Vagina (tissue), 2 donors: ENCODE measurements at regions not wholly inside any gene's neighbourhood (a gene's known extent, or its start where the extent isn't known, plus 50 kb on each side); places are given as distances from the start of the nearest gene placed in this dataset.

Source experiments
- DNase-seq, 2 donors: peaks; one replicate each; pipeline ENCODE4 v3.0.0-alpha.2; 2017; ENCODE audit errors: extremely low spot score in 2 of 2
- H3K27ac ChIP-seq: fragments of 200-600 bp; sonication (generic); one replicate; pipeline ENCODE4 v1.5.1; 2019
- H3K27me3 ChIP-seq: fragments of 200-600 bp; sonication (generic); one replicate; pipeline ENCODE4 v1.5.1; 2019
- H3K36me3 ChIP-seq, 2 donors: fragments of 200-600 bp; sonication (generic); one replicate each; pipeline ENCODE4 v1.5.1; 2017 to 2019
- H3K4me1 ChIP-seq: fragments of 200-600 bp; sonication (generic); one replicate; pipeline ENCODE4 v1.5.1; 2019
- H3K4me3 ChIP-seq, 2 donors: fragments of 200-600 bp; sonication (generic); 1 replicate in 1 of 2; 2 replicates in 1 of 2; pipeline ENCODE4 v1.5.1; 2016 to 2019
- H3K9me3 ChIP-seq: fragments of 200-600 bp; sonication (generic); one replicate; pipeline ENCODE4 v1.5.1; 2019
- POLR2A ChIP-seq, 2 donors: fragments of 450-650 bp; IDR thresholded peaks; one replicate each; pipeline ENCODE4 v1.6.1; 2017; ENCODE audit warnings: antibody characterized with exemption in 2 of 2, mild to moderate bottlenecking in 2 of 2, moderate library complexity in 2 of 2
- POLR2AphosphoS5 ChIP-seq, 2 donors: sonication (generic); formaldehyde crosslinking; IDR thresholded peaks; one replicate each; pipeline ENCODE4 v1.9.0; 2017; ENCODE audit warnings: antibody characterized with exemption in 2 of 2, mild to moderate bottlenecking in 2 of 2, low read depth in 1 of 2; ENCODE audit not compliant: insufficient read depth in 1 of 2
- intact Hi-C: fragments of 100-400 bp; cut with DNase I; formaldehyde crosslinking; loops from one replicate; pipeline ENCODE4 v1.15.1; 2023
- TF ChIP-seq, protein P1 (sequence below), 3 experiments: fragments of 450-650 bp in 2 of 3; fragments of 200-600 bp in 1 of 3; sonication (generic) in 1 of 3; IDR thresholded peaks; one replicate each; pipeline ENCODE4 v1.5.1; 2017 to 2019; ENCODE audit warnings: antibody characterized with exemption in 3 of 3, mild to moderate bottlenecking in 2 of 3, moderate library complexity in 2 of 3

DNA sequence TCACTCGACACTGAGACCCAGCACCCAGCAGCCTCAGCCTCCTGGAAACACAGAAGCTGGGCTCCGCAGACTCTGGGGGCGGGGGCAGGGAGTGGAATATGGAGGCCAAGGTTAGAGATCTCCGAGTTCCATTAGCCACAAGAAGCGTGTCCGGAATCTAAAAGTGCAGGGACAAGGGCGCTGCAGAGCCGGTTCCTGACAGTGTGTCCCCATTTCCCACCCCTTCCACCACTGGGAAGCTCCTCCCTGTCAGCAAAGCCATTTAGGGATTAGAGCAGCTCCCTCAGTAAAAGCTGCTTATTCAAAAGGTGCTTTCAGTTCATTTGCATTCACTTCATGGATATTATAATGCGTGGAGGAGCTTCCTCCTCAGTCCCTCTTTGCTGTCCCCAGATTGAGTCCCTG, 74.1 kb upstream of the HSPA9 start:
- Histone ChIP-seq H3K4me3 (no peak overlapping the region), H3K4me1 (peaks cover 10% of the 10 kb centered on the region), H3K27me3 (no peaks in the 10 kb centered on the region), H3K9me3 (no peaks in the 10 kb centered on the region), H3K36me3 (no peaks in the 10 kb centered on the region), H3K27ac (no peak overlapping the region)
- TF ChIP-seq, protein P1, sequence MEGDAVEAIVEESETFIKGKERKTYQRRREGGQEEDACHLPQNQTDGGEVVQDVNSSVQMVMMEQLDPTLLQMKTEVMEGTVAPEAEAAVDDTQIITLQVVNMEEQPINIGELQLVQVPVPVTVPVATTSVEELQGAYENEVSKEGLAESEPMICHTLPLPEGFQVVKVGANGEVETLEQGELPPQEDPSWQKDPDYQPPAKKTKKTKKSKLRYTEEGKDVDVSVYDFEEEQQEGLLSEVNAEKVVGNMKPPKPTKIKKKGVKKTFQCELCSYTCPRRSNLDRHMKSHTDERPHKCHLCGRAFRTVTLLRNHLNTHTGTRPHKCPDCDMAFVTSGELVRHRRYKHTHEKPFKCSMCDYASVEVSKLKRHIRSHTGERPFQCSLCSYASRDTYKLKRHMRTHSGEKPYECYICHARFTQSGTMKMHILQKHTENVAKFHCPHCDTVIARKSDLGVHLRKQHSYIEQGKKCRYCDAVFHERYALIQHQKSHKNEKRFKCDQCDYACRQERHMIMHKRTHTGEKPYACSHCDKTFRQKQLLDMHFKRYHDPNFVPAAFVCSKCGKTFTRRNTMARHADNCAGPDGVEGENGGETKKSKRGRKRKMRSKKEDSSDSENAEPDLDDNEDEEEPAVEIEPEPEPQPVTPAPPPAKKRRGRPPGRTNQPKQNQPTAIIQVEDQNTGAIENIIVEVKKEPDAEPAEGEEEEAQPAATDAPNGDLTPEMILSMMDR (IDR thresholded peaks at IDR 0.05) = no peak
- TF ChIP-seq POLR2A (IDR thresholded peaks at IDR 0.05) = no peak
- TF ChIP-seq POLR2AphosphoS5 (IDR thresholded peaks at IDR 0.05; ENCODE audit: insufficient read depth in 1 of 2, low read depth in 1 of 2) = no peak
- no peak for DNase-seq
- intact Hi-C loops = no loop called here

DNA sequence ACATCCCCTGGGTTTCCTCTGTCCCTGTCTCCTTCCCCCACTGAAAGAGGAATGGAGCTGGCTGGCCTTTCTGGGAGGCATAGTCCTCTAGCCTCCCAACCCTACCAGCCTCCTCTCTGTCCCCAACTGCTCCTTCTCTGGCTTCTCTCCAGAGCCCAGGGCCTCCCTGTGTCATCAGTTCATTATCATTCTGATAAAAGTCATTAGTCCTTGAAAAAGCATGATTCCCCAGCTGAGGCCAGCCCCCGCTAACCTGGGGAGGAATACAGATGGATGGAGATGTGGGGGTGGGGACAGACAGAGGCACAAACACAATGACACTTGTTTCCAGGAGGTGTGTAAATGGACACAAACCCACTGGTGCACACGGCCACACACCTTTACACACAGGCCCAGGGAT, 73.6 kb upstream of the HSPA9 start:
- intact Hi-C loops = no loop called here
- no peak for DNase-seq
- Histone ChIP-seq H3K4me1 (peaks cover 10% of the 10 kb centered on the region), H3K36me3 (no peaks in the 10 kb centered on the region), H3K27ac (no peak overlapping the region), H3K4me3 (no peak overlapping the region), H3K9me3 (no peaks in the 10 kb centered on the region), H3K27me3 (no peaks in the 10 kb centered on the region)
- TF ChIP-seq, protein P1 (IDR thresholded peaks at IDR 0.05) = no peak
- TF ChIP-seq POLR2A (IDR thresholded peaks at IDR 0.05) (no peak), POLR2AphosphoS5 (IDR thresholded peaks at IDR 0.05; ENCODE audit: insufficient read depth in 1 of 2, low read depth in 1 of 2) (no peak)

DNA sequence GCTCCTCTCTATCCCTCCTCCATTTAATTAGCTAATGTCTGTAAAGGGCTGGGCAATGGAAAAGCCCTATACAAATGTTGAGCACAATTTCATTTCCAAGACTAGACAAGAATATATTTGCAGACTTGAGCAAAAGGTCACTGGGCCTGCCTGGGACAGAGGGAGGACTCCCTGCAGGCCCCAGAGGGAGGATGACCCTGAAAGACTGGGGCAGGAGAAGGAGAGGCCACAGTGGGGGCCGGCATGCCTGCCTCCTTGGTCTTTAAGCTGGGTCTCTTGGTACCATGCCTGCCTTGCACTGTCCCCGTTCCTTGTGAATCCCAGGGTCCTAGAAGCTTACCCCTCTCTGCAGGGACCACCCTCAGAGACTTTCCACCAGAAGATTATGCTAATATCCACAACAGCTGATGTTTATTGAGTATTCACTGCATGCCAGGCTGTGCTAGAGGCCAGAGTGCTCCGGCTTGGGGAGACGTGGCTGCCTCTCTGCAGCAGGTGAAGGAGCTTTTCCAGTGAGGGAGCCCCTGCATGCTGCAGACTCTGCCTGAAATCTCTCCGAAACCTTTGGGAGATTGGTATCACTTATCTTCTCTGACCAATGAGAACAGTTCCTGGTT, 72.7 kb upstream of the HSPA9 start:
- H3K9me3 ChIP-seq = no peaks in the 10 kb centered on the region
- no peaks in the 10 kb centered on the region for H3K27me3 ChIP-seq
- no peak overlapping the region for H3K4me3 ChIP-seq
- DNase-seq = no peak
- H3K27ac ChIP-seq = no peak overlapping the region
- no peaks in the 10 kb centered on the region for H3K36me3 ChIP-seq
- H3K4me1 ChIP-seq = peaks cover 10% of the 10 kb centered on the region
- no peak for TF ChIP-seq POLR2AphosphoS5 (IDR thresholded peaks at IDR 0.05; ENCODE audit: insufficient read depth in 1 of 2, low read depth in 1 of 2)
- TF ChIP-seq, protein P1 (IDR thresholded peaks at IDR 0.05) = no peak
- no peak for TF ChIP-seq POLR2A (IDR thresholded peaks at IDR 0.05)
- intact Hi-C loops = no loop called here

DNA sequence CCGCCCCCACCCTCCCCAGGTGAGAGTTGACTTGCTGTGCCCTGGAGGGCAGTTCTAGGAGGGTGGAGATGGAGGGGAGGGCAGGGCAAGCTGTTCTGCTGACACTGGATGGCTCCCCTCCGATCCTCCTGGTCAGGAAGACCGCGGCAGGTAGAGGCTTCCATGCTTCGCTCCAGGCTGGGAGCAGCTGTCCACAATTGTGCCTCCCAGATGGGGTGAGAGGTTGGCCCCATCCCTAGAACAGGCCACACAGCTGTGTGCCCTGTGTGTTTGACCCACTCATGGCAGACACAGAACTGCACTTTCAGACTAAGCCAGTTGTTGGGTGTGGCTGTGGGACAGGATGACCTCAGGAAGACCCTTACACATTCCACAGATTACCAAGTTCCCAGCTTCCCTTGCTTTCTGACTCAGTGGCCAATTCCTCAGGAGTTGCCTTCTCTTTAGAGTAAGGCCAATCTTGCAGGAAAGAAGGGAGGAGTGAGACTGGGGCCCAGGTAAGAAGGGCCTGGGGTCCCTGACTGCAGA, 72.1 kb upstream of the HSPA9 start:
- H3K4me1 ChIP-seq = peaks cover 10% of the 10 kb centered on the region
- no peak for DNase-seq
- no peaks in the 10 kb centered on the region for H3K9me3 ChIP-seq
- H3K27me3 ChIP-seq = no peaks in the 10 kb centered on the region
- H3K4me3 ChIP-seq = no peak overlapping the region
- intact Hi-C loops = no loop called here
- TF ChIP-seq, protein P1 (IDR thresholded peaks at IDR 0.05) = no peak
- TF ChIP-seq POLR2A (IDR thresholded peaks at IDR 0.05) (no peak), POLR2AphosphoS5 (IDR thresholded peaks at IDR 0.05; ENCODE audit: insufficient read depth in 1 of 2, low read depth in 1 of 2) (no peak)
- no peak overlapping the region for H3K27ac ChIP-seq
- H3K36me3 ChIP-seq = no peaks in the 10 kb centered on the region

DNA sequence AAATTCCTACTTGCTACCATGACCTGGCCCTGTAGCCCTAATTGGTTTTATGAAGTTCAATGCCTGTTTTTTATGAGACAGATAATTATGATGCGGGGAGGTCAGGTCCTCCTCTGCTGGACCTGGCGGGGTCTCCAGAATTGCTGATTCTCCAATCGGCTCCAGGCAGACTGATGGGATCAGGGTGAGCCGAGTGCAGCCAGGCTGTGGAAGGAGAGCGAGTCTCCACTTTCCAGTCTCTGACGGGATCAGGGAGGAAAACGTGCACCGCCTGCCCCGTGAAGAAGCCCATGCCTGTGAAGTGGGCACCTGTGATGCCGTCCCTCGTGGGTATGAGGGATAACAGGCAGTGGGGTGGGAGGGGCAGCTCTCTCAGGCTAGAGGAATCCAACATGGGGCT, 71.5 kb upstream of the HSPA9 start:
- no peaks in the 10 kb centered on the region for H3K9me3 ChIP-seq
- H3K4me1 ChIP-seq = peaks cover 10% of the 10 kb centered on the region
- no peak for DNase-seq
- no peaks in the 10 kb centered on the region for H3K36me3 ChIP-seq
- TF ChIP-seq POLR2AphosphoS5 (IDR thresholded peaks at IDR 0.05; ENCODE audit: insufficient read depth in 1 of 2, low read depth in 1 of 2) = no peak
- H3K27me3 ChIP-seq = no peaks in the 10 kb centered on the region
- intact Hi-C loops = no loop called here
- H3K27ac ChIP-seq = no peak overlapping the region
- H3K4me3 ChIP-seq = no peak overlapping the region
